GM12892 (cell line): ENCODE measurements at regions not wholly inside any gene's neighbourhood (a gene's known extent, or its start where the extent isn't known, plus 50 kb on each side); places are given as distances from the start of the nearest gene placed in this dataset.
"Not testable (repeated sequence)": the region's sequence is repeated elsewhere in the genome, so short reads cannot be mapped to it uniquely, and the experiment has no call there.

ENCODE experiments used
- DNase-seq: peaks from one replicate; pipeline ENCODE4 v3.0.0; 2011; ENCODE audit not compliant: insufficient read length
- FAIRE-seq: peaks from 2 replicates; lab custom pipeline; 2011; peaks lifted over from hg19 to GRCh38; lab: Jason Lieb, UNC
- POLR2A ChIP-seq: IDR thresholded peaks from 2 replicates; pipeline ENCODE4 v1.6.1; 2011; ENCODE audit warnings: low read depth, low read length, control low read depth
- POLR2AphosphoS5 ChIP-seq: IDR thresholded peaks from 2 replicates; pipeline ENCODE4 v1.6.1; 2011; ENCODE audit warnings: low read depth, low read length, control low read depth
- TAF1 ChIP-seq: IDR thresholded peaks from 2 replicates; pipeline ENCODE4 v1.6.1; 2011; ENCODE audit warnings: low read depth, mild to moderate bottlenecking, control low read depth, low read length, borderline replicate concordance

DNA sequence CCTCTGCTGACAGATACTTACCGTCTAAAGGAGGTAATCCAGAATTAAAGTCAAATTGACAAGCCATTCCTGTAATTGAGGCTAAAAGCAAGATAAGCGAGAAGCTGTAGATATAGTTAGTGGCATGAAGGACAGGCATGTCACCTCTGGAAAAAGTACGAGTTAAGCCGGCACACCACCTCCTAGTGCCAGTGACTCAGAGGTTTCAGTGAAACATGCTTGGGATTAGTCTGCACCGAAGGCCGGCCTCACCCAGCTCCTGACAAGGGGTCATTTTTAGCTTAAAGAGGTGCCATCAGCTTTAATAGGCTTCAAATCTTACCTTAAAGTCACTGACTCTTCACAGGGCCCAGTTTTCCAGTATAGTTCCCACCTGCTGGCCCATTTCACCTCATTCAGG is 838.0 kb downstream of the UQCRFS1 start:
- no peak for FAIRE-seq
- no peak for DNase-seq

DNA sequence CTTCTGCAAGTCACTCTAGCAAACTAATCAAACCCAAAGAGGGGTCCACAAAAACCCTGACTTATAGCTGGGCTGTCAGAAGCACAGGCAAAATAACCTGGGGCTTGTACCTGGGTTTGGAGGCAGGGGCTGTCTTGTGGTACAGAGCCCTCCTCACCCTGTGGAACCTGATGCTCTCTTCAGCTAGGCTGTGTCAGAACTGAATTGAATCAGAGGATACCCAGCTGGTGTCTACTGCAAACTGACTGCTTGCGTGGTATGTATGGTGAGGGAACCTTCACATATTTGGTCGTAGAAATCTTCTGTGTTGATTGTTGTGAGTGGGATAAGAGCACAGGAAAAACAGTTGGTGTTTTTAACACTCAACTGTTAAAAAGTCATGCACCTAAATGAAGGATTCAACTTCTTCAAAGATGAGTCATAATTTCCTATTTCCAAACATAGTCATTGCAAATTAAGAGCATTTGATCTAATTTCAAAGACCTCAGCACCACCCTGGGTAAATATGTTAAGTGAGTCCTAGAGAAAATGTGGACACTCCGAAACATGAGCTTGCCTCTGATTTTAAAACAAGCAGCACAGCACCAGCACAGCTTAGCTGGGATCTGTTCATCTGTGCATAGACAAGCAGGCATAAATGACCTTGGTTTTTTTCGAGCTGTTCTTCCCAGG is 840.2 kb downstream of the UQCRFS1 start:
- FAIRE-seq (no peak), DNase-seq (no peak)
- TF ChIP-seq POLR2A (no peak), POLR2AphosphoS5 (no peak)

More for the DNA sequence above, 838.0 kb downstream of the UQCRFS1 start:
- TF ChIP-seq POLR2A: no peak
- TF ChIP-seq TAF1: no peak
- TF ChIP-seq POLR2AphosphoS5: no peak

DNA sequence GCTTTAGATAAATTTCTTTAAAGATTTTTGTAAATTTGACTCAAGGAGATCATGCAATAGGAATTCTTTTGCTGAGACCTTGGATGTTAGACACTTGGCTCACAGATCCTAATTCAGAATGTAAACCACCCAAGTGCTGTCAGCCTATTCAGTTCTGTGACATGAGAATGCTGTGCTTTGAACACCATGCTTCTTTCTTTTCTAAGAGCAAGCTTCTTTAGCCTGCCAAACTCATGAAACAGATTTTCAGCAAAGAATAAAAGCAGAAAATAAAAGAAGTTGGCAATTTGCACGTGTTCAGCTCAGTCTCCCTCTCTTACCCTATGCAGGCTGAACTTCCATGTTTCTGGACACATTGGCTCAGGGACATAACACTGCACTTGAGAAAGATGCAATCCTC is 845.8 kb downstream of the UQCRFS1 start:
- no peak for TF ChIP-seq TAF1
- no peak for TF ChIP-seq POLR2AphosphoS5
- no peak for TF ChIP-seq POLR2A
- no peak for DNase-seq
- FAIRE-seq: no peak

DNA sequence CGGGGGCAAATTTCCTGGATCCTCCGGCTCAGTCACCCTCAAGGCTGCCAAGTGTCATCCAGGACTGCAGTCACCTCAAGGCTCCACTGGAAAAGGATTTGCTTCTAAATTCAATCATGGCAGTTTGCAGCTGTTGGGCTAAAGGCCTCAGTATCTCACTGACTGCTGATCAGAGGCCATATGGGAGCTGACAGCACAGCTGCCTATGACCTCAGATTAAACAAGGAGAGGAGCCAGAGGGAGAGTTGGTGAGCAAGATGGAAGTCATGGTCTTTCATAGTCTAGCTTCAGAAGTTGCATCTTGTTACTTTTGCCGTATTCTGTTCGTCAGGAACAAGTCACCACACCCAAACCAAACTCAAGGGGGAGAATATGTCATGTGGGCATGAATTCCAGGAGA is 849.7 kb downstream of the UQCRFS1 start:
- DNase-seq (no peak), FAIRE-seq (no peak)
- TF ChIP-seq POLR2AphosphoS5 (no peak), TAF1 (no peak), POLR2A (no peak)

DNA sequence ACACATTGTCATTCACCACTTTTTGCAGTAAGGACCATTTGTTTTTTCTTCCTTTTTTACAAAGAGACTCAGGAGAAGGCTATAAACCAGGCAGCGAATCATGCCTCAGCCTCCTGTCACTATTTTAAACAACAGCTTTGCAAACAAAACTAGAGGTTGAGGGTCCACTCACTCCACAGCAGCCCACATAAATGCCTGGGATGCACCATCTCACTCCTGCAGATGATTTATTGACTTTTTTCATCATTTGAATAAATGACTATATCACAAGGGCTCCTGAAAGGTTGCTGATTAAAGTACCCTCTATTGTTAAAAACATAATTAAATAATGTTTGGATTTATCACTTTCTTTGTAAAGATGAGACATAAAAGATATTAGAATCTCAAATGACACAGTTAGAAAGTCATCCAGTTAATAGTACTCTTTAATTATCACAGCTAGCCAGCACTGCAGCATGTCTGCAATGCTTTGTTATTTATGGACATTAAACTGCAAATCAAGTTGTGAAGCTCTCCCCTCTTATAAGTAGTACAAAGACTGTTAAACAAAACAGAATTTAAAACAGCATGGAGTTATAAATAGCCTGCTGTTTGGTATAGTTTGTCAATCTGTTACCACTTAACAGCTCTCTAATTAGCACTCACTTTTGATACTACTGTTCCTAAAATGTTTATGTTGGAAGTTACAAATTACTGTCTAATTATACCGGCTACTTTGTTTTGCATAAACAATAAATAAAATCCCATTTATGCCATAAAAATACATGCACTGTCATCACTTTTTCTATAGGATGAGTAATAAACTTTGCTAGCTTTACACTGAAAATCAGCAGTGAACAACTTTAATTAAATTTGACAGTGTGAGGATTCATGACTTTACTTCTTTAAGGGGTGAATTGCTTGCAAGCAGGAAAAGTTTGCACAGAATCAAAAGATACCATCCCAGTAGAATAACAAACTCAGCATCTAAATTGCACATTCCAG is 853.2 kb downstream of the UQCRFS1 start:
- DNase-seq: no peak
- TF ChIP-seq TAF1 (no peak), POLR2AphosphoS5 (no peak), POLR2A (no peak)
- FAIRE-seq: no peak

DNA sequence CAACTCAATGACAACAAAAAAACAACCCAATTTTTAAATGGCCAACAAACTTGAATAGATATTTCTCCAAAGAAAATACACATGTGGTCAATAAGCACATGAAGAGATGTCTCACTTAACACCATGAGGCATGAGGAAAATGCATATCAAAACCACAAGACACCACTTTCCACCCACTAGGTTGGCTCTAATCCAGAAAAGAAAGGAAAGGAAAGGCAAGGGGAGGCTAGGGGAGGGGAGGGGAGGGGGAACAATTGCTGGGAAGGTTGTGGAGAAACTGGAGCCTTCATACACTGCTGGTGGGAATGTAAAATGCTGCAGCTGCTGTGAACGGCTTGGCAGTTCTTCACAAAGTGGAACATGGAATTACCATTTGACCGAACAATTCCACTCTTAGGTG is 854.3 kb downstream of the UQCRFS1 start:
- no peak for DNase-seq
- FAIRE-seq: no peak
- no peak for TF ChIP-seq TAF1
- no peak for TF ChIP-seq POLR2AphosphoS5
- no peak for TF ChIP-seq POLR2A

DNA sequence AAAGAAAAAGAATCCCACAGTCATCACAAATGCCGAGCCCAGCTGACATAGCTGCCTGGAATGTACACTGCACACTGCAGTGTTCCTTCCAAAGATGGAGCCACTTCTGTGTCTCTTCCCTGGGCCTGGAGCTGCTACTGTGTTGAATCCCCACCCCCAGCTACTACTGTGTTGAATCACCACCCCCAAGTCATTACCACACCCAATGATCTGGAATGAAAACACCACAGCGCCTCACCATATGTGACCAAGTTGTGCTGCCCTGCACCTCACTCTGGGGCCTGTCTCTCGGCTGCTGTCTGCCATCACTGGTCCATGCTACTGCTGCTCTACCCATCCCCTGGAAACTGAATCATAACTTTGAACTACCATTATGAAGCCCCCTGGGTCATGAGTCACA is 861.2 kb downstream of the UQCRFS1 start:
- DNase-seq (no peak), FAIRE-seq (no peak)
- TF ChIP-seq TAF1: no peak
- no peak for TF ChIP-seq POLR2A
- TF ChIP-seq POLR2AphosphoS5: no peak

DNA sequence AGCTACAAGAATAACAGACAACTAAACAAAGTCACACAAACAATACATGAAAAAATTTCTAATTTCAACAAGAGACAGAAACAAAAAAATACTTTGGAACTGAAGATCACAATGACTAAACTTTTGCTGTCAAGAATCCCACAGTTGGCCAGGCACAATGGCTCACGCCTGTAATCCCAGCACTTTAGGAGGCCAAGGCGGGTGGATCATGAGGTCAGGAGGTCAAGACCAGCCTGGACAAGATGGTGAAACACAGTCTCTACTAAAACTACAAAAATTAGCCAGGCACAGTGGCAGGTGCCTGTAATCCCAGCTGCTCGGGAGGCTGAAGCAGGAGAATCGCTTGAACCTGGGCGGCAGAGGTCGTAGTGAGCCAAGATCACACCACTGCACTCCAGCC is 861.6 kb downstream of the UQCRFS1 start:
- FAIRE-seq, DNase-seq: not testable (repeated sequence)

DNA sequence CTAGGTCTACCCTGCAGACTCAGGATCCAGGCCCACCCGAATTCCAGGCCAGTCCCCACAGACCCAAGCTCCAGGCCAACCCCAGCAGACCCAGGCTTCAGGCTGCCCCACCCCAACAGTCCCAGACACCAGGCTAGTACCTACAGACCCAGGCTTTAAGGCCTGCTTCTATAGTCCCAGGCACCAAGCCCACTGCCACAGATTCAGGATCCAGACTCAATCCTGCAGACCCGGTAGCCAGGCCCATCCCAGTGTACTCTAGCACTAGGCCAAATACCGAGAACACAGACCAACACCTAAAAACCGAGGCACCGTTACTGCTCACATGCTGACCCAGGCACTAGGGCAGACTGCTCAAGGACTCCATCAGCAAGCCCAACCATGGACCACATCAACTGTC is 862.3 kb downstream of the UQCRFS1 start:
- no peak for TF ChIP-seq POLR2AphosphoS5
- TF ChIP-seq TAF1: no peak
- TF ChIP-seq POLR2A: no peak
- FAIRE-seq: no peak
- DNase-seq: no peak

DNA sequence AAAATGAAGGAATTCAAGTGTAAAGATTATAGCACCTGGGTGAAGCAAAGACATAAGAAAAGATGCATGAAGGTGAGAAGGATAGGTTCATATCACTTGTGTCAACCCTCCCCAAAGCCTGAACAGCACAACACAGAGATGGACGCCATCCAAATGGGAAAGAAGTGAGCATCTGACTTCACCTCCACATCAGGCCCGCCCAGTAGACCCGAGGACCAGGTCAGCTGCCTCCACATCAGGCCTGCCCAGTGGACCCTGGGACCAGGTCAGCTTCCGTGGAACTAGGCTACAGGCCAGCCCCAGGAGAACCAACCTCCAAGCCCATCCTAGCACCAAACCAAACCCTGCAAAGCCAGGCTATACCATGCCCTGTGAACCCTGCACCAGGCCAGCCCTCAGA is 862.9 kb downstream of the UQCRFS1 start:
- no peak for TF ChIP-seq TAF1
- no peak for TF ChIP-seq POLR2A
- no peak for TF ChIP-seq POLR2AphosphoS5
- DNase-seq (no peak), FAIRE-seq (no peak)

DNA sequence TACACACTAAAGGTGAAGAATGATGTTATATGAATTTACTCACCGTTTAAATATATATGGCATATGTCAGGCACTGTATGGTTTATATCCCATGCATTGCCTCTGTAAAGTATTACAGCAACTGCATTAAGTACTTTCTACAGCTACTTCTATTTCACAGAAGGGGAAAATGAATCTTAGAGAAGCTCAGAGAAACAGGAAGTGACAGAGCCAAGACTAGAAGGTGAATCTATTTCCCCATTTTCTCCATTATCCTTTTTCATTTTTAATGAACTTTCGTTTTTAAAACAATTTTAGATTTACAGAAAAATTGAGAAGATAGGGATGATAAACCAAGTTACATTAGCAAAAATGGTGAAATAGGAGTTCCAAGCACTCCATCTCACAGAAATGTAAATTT is 863.3 kb downstream of the UQCRFS1 start:
- FAIRE-seq (no peak), DNase-seq (no peak)
- TF ChIP-seq POLR2AphosphoS5 (no peak), POLR2A (no peak), TAF1 (no peak)

DNA sequence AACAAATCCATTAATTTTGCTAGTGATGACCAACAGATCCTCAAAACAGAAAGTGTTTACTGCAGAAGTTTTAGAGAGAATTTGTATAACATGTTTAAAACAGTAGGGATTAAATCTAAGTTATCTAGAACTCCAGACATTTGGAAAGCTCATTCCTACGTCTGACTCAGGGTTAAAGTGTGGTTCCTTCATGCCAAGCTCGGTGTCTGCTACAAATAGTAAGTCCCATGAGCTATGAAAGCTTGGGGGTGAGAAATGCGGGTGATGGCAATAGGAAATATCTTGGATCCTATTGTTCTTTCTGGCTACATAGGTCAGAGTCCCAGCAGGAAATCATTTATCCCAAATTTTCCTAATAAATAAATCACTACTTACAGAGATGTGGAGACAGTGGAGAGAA is 867.1 kb downstream of the UQCRFS1 start:
- DNase-seq: no peak
- no peak for FAIRE-seq
- TF ChIP-seq TAF1 (no peak), POLR2A (no peak), POLR2AphosphoS5 (no peak)
